Stomach (tissue), 8 donors: ENCODE measurements at regions not wholly inside any gene's neighbourhood (a gene's known extent, or its start where the extent isn't known, plus 50 kb on each side); places are given as distances from the start of the nearest gene placed in this dataset.

Experiments
- DNase-seq, 2 donors: peaks; one replicate each; pipeline versions ENCODE4 v3.0.0 to v3.0.0-alpha.2; 2013 to 2019
- H3K27ac ChIP-seq, 5 donors: fragments of 200-600 bp in 4 of 5; sonication (generic) in 4 of 5; one replicate each; pipeline ENCODE4 v1.5.1; 2013 to 2019; ENCODE audit warnings: mild to moderate bottlenecking in 1 of 5, moderate library complexity in 1 of 5
- H3K27me3 ChIP-seq, 3 donors: fragments of 200-600 bp; sonication (generic); one replicate each; pipeline ENCODE4 v1.5.1; 2017 to 2019; ENCODE audit warnings: mixed run types in 1 of 3
- H3K36me3 ChIP-seq, 4 donors: fragments of 200-600 bp; sonication (generic); 1 replicate in 3 of 4; 2 replicates in 1 of 4; pipeline ENCODE4 v1.5.1; 2016 to 2019
- H3K4me1 ChIP-seq, 4 donors: fragments of 200-600 bp; sonication (generic); one replicate each; pipeline ENCODE4 v1.5.1; 2016 to 2019
- H3K4me3 ChIP-seq, 4 donors: fragments of 200-600 bp; sonication (generic) in 3 of 4; one replicate each; pipeline ENCODE4 v1.5.1; 2016 to 2019; ENCODE audit warnings: mild to moderate bottlenecking in 1 of 4
- H3K9me3 ChIP-seq, 4 donors: fragments of 200-600 bp; sonication (generic); one replicate each; pipeline ENCODE4 v1.5.1; 2016 to 2019
- CTCF ChIP-seq, 7 experiments: fragments of 450-650 bp in 4 of 7; fragments of 200-600 bp in 3 of 7; sonication (generic) in 3 of 7; IDR thresholded peaks; one replicate each; pipeline ENCODE4 v1.5.1; 2016 to 2019; ENCODE audit warnings: antibody characterized with exemption in 7 of 7, control low read depth in 2 of 7, mild to moderate bottlenecking in 1 of 7
- EP300 ChIP-seq: sonication (generic); formaldehyde crosslinking; IDR thresholded peaks from one replicate; pipeline ENCODE4 v1.6.1; 2017; ENCODE audit warnings: antibody characterized with exemption
- POLR2A ChIP-seq, 4 donors: fragments of 450-650 bp; IDR thresholded peaks; one replicate each; pipeline ENCODE4 v1.6.1; 2016; ENCODE audit warnings: antibody characterized with exemption in 4 of 4, control low read depth in 2 of 4, mild to moderate bottlenecking in 1 of 4, moderate library complexity in 1 of 4
- POLR2AphosphoS5 ChIP-seq, 3 donors: sonication (generic); formaldehyde crosslinking; IDR thresholded peaks; one replicate each; pipeline ENCODE4 v1.6.1; 2016; ENCODE audit warnings: antibody characterized with exemption in 3 of 3
- WGBS, 5 donors: extraction: QIAGEN DNeasy Blood & Tissue Kit in 3 of 5; methylation state at CpG; one replicate each; pipeline versions ENCODE4 v1.1.5 to v1.1.7; 2013 to 2018; 5-methylcytosine and 5-hydroxymethylcytosine counted together
- intact Hi-C: fragments of 100-400 bp; cut with DNase I; formaldehyde crosslinking; loops from one replicate; pipeline ENCODE4 v1.15.1; 2023; ENCODE audit warnings: low total_unique reads
- donor health status: healthy with polysubstance abuse.
- donor health status: Bipolar disorder and iron deficiency.
- donor health status: healthy.

GRCh38 chrX:2578864-2579263 lies 78.1 kb upstream of the DHRSX start:
- no peak for TF ChIP-seq EP300
- TF ChIP-seq CTCF (IDR thresholded peaks at IDR 0.05), result no peak
- no peak for TF ChIP-seq POLR2A (IDR thresholded peaks at IDR 0.05)
- TF ChIP-seq POLR2AphosphoS5 (IDR thresholded peaks at IDR 0.05), result peak in 2 of 3 donors; percentile 17 to 23
- Histone ChIP-seq H3K27me3 (peaks cover 13 to 48% (median 19%) of the 10 kb centered on the region in 3 donors), H3K4me1 (peaks cover 5 to 15% (median 10%) of the 10 kb centered on the region in 4 donors), H3K9me3 (no peaks in the 10 kb centered on the region), H3K4me3 (no peak overlapping the region), H3K36me3 (no peaks in the 10 kb centered on the region), H3K27ac (no peak overlapping the region)
- peak in 1 of 2 donors; percentile 34 for DNase-seq
- intact Hi-C loops, result no loop called here
- 32 to 52% (median 37%) methylated on average over 12 of the region's 12 CpGs for WGBS, 5 donors

GRCh38 chrX:2577844-2578466 lies 77.2 kb upstream of the DHRSX start:
- no peak for TF ChIP-seq CTCF (IDR thresholded peaks at IDR 0.05)
- TF ChIP-seq POLR2AphosphoS5 (IDR thresholded peaks at IDR 0.05), result no peak
- TF ChIP-seq POLR2A (IDR thresholded peaks at IDR 0.05), result no peak
- H3K36me3 ChIP-seq, result no peaks in the 10 kb centered on the region
- peaks cover 0 to 6% (median 3%) of the 10 kb centered on the region in 4 donors for H3K4me1 ChIP-seq
- no peak overlapping the region for H3K4me3 ChIP-seq
- 77 to 88% (median 81%) methylated on average over 15 of the region's 15 CpGs for WGBS, 5 donors
- intact Hi-C loops, result no loop called here
- peaks cover 7 to 38% (median 10%) of the 10 kb centered on the region in 3 donors for H3K27me3 ChIP-seq
- no peak overlapping the region for H3K27ac ChIP-seq
- H3K9me3 ChIP-seq, result no peaks in the 10 kb centered on the region
- no peak for DNase-seq

GRCh38 chrX:2576793-2577192 lies 76.0 kb upstream of the DHRSX start:
- no peak for DNase-seq
- no peak overlapping the region for H3K27ac ChIP-seq
- intact Hi-C loops, result no loop called here
- H3K27me3 ChIP-seq, result peaks cover 0 to 27% (median 0%) of the 10 kb centered on the region in 3 donors
- WGBS, 5 donors, result 90 to 95% (median 93%) methylated on average over 8 of the region's 8 CpGs
- no peaks in the 10 kb centered on the region for H3K9me3 ChIP-seq
- no peaks in the 10 kb centered on the region for H3K4me1 ChIP-seq
- no peaks in the 10 kb centered on the region for H3K36me3 ChIP-seq
- no peak overlapping the region for H3K4me3 ChIP-seq
- TF ChIP-seq EP300 (no peak), CTCF (IDR thresholded peaks at IDR 0.05) (no peak), POLR2AphosphoS5 (IDR thresholded peaks at IDR 0.05) (no peak), POLR2A (IDR thresholded peaks at IDR 0.05) (no peak)

- no peak overlapping the region for H3K4me3 ChIP-seq
- no peaks in the 10 kb centered on the region for H3K4me1 ChIP-seq
- peaks cover 0 to 4% (median 0%) of the 10 kb centered on the region in 3 donors for H3K27me3 ChIP-seq
- intact Hi-C loops, result no loop called here
- H3K9me3 ChIP-seq, result no peaks in the 10 kb centered on the region
- TF ChIP-seq POLR2AphosphoS5 (IDR thresholded peaks at IDR 0.05) (no peak), EP300 (no peak), CTCF (IDR thresholded peaks at IDR 0.05) (no peak), POLR2A (IDR thresholded peaks at IDR 0.05) (no peak)
- DNase-seq, result no peak
- no peaks in the 10 kb centered on the region for H3K36me3 ChIP-seq
- WGBS, 5 donors, result 63 to 78% (median 75%) methylated on average over 6 of the region's 6 CpGs
- H3K27ac ChIP-seq, result no peak overlapping the region
Observed at GRCh38 chrX:2574271-2574670, 73.5 kb upstream of the DHRSX start.
